HCT116 (cell line): ENCODE measurements at regions not wholly inside any gene's neighbourhood (a gene's known extent, or its start where the extent isn't known, plus 50 kb on each side); places are given as distances from the start of the nearest gene placed in this dataset.

Experiments used
- POLR2A ChIP-seq: IDR thresholded peaks from 2 replicates; pipeline ENCODE4 v1.7.0; 2011; ENCODE audit warnings: borderline replicate concordance; ENCODE audit not compliant: insufficient read depth, insufficient read length; ENCODE audit errors: extremely low read depth
- SIN3A ChIP-seq: IDR thresholded peaks from 2 replicates; pipeline ENCODE4 v1.6.1; 2012; ENCODE audit warnings: low read depth
- YY1 ChIP-seq: IDR thresholded peaks from 2 replicates; pipeline ENCODE4 v1.6.1; 2011; ENCODE audit warnings: low read length, low read depth, moderate library complexity, mild to moderate bottlenecking; ENCODE audit not compliant: insufficient replicate concordance; ENCODE audit errors: extremely low read depth
- TF ChIP-seq, protein P1 (sequence below), 3 experiments: fragments of 200-600 bp in 1 of 3; sonication (generic) in 1 of 3; IDR thresholded peaks in 2 of 3; conservative IDR thresholded peaks in 1 of 3; 2 replicates each; pipeline ENCODE4 v1.5.1; 2012 to 2017; ENCODE audit warnings: low read depth in 2 of 3, low read length in 2 of 3, antibody characterized with exemption in 1 of 3, borderline replicate concordance in 1 of 3, control low read depth in 1 of 3, mild to moderate bottlenecking in 1 of 3, mixed read lengths in 1 of 3, mixed run types in 1 of 3, moderate library complexity in 1 of 3; ENCODE audit not compliant: insufficient read depth in 1 of 3

DNA sequence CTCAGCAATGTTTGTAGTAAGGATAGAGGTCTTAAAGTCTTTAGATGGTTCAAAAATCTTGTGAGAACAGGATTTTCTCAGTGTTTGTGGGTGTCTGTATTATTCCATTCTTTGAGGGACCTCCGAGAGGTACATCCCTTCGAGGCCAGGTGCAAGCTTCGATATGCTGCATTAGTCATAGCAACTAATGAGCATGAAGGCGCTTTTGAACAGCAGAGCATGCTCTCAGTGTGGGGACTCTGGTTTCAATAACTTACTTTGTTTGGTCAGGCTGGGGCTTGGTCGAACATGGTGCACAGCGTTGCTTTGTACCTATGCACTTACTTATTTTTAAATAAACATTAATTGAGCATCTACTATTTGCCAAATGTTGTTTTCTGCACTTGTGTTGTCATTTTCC is 297.9 kb downstream of the CLIC5 start:
- TF ChIP-seq, protein P1, sequence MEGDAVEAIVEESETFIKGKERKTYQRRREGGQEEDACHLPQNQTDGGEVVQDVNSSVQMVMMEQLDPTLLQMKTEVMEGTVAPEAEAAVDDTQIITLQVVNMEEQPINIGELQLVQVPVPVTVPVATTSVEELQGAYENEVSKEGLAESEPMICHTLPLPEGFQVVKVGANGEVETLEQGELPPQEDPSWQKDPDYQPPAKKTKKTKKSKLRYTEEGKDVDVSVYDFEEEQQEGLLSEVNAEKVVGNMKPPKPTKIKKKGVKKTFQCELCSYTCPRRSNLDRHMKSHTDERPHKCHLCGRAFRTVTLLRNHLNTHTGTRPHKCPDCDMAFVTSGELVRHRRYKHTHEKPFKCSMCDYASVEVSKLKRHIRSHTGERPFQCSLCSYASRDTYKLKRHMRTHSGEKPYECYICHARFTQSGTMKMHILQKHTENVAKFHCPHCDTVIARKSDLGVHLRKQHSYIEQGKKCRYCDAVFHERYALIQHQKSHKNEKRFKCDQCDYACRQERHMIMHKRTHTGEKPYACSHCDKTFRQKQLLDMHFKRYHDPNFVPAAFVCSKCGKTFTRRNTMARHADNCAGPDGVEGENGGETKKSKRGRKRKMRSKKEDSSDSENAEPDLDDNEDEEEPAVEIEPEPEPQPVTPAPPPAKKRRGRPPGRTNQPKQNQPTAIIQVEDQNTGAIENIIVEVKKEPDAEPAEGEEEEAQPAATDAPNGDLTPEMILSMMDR (IDR thresholded peaks at IDR 0.05 in 2 of 3, conservative IDR thresholded peaks at IDR 0.05 in 1 of 3; ENCODE audit: borderline replicate concordance in 1 of 3, insufficient read depth in 1 of 3, low read depth in 2 of 3, low read length in 2 of 3): no peak
- no peak for TF ChIP-seq YY1
- no peak for TF ChIP-seq POLR2A
- TF ChIP-seq SIN3A: no peak
